ENCODE measurements at regions not wholly inside any gene's neighbourhood (a gene's known extent, or its start where the extent isn't known, plus 50 kb on each side); places are given as distances from the start of the nearest gene placed in this dataset.

GRCh38 chr15:31554261-31554660 lies 227.6 kb downstream of the KLF13 start:
- TF ChIP-seq MAZ (IDR thresholded peaks at IDR 0.05; ENCODE audit: borderline replicate concordance, low read depth, low read length) (no peak), RFX5 (IDR thresholded peaks at IDR 0.05) (no peak)

Measured in A549 (cell line).